GM18498 (cell line): ENCODE measurements at regions not wholly inside any gene's neighbourhood (a gene's known extent, or its start where the extent isn't known, plus 50 kb on each side); places are given as distances from the start of the nearest gene placed in this dataset.

Experiments used
- ATAC-seq: cut with Tn5 transposase; IDR thresholded peaks from one replicate; pipeline ENCODE4 v1.9.1; 2021; ENCODE audit warnings: mild to moderate bottlenecking, moderate library complexity; ENCODE audit not compliant: unreplicated experiment

GRCh38 chr13:84272877-84273562 is 390.7 kb upstream of the SLITRK1 start:
- no peak for ATAC-seq

- ATAC-seq: no peak
These were observed 383.0 kb upstream of the SLITRK1 start for GRCh38 chr13:84265257-84265764.

GRCh38 chr13:84263354-84264069 is 381.2 kb upstream of the SLITRK1 start:
- ATAC-seq: no peak

- no peak for ATAC-seq
These were observed 373.0 kb upstream of the SLITRK1 start for GRCh38 chr13:84255226-84255797.

- no peak for ATAC-seq
These were observed 367.2 kb upstream of the SLITRK1 start for GRCh38 chr13:84249463-84249862.

- ATAC-seq: no peak
These were observed 361.1 kb upstream of the SLITRK1 start for GRCh38 chr13:84243340-84243739.

- ATAC-seq: no peak
These were observed 356.8 kb upstream of the SLITRK1 start for GRCh38 chr13:84239032-84239431.

- ATAC-seq: no peak
These were observed 356.1 kb upstream of the SLITRK1 start for GRCh38 chr13:84238381-84238780.

- no peak for ATAC-seq
These were observed 354.9 kb upstream of the SLITRK1 start for GRCh38 chr13:84237143-84237542.

GRCh38 chr13:84234416-84234815 is 352.1 kb upstream of the SLITRK1 start:
- ATAC-seq: no peak

GRCh38 chr13:84230568-84230967 is 348.3 kb upstream of the SLITRK1 start:
- no peak for ATAC-seq

- no peak for ATAC-seq
These were observed 328.8 kb upstream of the SLITRK1 start for GRCh38 chr13:84211048-84211447.

- ATAC-seq: no peak
These were observed 326.1 kb upstream of the SLITRK1 start for GRCh38 chr13:84208246-84208910.

GRCh38 chr13:84207509-84207908 is 325.2 kb upstream of the SLITRK1 start:
- no peak for ATAC-seq

- no peak for ATAC-seq
These were observed 318.7 kb upstream of the SLITRK1 start for GRCh38 chr13:84200971-84201370.

GRCh38 chr13:84192125-84192524 is 309.9 kb upstream of the SLITRK1 start:
- no peak for ATAC-seq

GRCh38 chr13:84191139-84191538 is 308.9 kb upstream of the SLITRK1 start:
- no peak for ATAC-seq

GRCh38 chr13:84187626-84188025 is 305.4 kb upstream of the SLITRK1 start:
- ATAC-seq: no peak

GRCh38 chr13:84139561-84140158 is 257.4 kb upstream of the SLITRK1 start:
- no peak for ATAC-seq

- ATAC-seq: peak; percentile 100
These were observed 255.0 kb upstream of the SLITRK1 start for GRCh38 chr13:84137292-84137691.

- peak; percentile 29 for ATAC-seq
These were observed 254.3 kb upstream of the SLITRK1 start for GRCh38 chr13:84136582-84136981.
